GM21737 (cell line): ENCODE measurements at regions not wholly inside any gene's neighbourhood (a gene's known extent, or its start where the extent isn't known, plus 50 kb on each side); places are given as distances from the start of the nearest gene placed in this dataset.

Experiments used
- ATAC-seq: cut with Tn5 transposase; IDR thresholded peaks from one replicate; pipeline ENCODE4 v1.9.1; 2021; ENCODE audit warnings: mild to moderate bottlenecking, moderate library complexity; ENCODE audit not compliant: unreplicated experiment

- ATAC-seq = no peak
These were observed 1937.9 kb upstream of the WWC1 start for GRCh38 chr5:166353580-166353979.

DNA sequence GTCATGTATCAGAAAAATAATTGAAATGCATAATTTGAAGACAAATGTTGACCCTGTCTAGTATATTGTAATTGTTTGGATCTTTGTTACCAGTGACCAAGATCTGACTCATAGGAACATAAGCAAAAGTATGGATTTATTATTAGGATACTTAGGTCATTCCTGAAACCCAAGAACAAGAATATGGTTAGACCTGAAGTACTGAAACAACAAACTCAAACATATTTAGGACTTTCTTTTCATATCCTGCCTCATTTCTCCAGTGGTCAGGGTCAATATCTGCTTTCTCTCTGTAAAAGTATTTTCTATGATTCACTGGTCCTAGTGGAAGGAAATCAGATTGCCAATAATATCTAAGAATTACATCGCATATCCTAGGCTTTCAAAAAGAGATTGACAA lies 1937.1 kb upstream of the WWC1 start:
- no peak for ATAC-seq

DNA sequence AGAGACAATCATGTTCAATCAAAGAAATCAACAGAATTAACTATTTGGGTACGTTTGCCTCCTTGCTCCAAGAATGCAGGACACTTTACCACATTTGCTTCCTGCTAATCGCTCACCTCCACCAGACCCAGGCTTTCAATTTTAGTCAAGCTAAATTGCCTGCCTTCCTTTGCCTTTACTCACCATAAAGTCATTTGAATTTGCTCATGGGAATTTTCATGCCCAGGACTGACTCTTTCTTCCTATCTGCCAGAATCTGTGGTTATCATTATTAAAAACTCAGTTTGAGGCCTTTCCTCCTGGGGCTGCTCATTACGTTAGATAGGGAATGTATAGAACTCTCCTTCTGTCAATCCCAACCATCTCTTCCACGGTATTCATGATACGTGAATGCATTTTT lies 1935.3 kb upstream of the WWC1 start:
- no peak for ATAC-seq

- no peak for ATAC-seq
These were observed 1933.2 kb upstream of the WWC1 start for GRCh38 chr5:166358127-166358830.

DNA sequence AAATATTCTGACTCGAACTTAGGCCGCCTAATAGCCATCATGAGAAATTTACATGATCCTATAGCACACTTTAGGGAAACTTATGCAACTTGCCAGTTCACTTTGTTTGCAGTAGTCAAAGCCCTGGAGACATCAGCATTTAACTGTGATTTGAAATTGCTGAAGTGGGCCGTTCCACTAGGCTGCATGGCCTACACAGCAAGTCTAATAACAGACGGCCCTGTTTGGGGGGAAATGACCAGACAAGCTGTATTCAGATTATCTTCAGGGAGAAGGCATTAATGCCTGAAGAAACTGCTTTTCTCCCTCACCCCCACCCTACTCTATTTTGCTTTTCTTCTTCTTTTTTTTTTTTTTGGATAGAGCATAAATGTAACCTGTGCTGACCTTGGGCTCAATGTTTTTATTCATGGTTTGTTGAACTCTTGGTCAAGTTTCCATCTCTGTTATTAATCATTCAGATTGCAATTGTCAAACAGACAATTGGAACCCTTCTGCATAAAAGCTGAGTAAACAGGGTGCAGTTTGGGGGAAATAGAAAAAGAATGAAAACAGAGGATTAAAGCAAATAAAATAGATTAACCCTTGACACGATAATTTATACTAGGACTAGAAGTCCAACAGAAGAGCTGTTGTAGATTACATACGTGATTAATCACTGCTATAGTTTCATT lies 1928.2 kb upstream of the WWC1 start:
- ATAC-seq = no peak

- no peak for ATAC-seq
These were observed 1926.3 kb upstream of the WWC1 start for GRCh38 chr5:166365164-166365563.

- no peak for ATAC-seq
These were observed 1924.1 kb upstream of the WWC1 start for GRCh38 chr5:166367391-166367790.

GRCh38 chr5:166369346-166369745 lies 1922.1 kb upstream of the WWC1 start:
- ATAC-seq = no peak

- ATAC-seq = no peak
These were observed 1921.6 kb upstream of the WWC1 start for GRCh38 chr5:166369807-166370206.

DNA sequence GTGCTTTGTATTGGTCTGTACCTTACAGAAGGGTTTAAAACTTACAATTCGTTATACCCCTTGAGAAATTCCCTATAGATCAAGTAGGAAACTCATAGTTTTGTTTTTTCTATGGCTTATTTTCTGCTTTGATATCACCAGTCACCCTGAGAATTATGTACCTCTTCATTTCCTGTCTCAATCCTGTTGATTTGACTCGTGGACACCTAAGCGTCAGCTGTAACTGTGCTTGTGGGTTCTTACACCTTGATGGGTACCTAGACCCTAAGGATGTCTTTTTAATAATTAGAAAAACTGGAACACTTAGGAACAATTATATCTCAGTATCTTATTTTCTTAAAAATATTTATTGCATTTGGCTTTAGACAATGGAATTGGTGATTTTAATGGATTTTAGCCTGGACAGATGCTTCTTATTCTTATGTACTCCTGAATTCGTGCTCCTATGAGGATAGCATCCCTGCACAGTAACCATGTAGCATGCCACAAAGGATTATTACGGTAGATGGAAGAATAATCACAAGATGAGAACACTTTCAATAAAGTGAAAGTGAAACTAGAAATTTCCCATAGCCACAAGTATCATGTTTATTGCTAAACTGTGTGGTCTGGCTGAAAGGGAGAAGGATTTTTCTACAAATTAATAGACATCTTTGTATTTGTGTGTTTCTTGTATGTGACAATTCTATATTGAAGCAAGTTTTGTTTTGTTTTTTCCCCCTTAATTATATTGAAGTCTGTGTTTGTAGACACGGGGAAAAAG lies 1920.3 kb upstream of the WWC1 start:
- no peak for ATAC-seq

DNA sequence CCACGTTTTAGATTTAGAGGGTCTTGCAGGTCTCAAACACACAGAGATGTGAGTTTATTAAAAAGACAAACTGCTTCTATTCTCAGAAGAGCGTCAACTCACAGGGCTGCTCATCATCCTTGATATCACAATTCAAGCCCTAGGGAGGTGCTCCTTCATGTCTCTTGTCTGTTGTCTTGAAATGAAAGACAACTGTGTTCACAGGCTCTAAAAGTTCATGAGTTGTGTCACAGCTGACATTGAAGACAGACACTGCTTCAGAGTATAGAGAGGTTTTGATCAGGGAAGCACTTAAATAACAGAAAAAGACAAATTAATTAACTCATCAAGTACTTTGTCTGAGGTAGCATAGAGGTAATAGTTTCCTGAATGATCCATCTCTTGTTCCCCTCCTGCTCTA lies 1917.6 kb upstream of the WWC1 start:
- no peak for ATAC-seq

- no peak for ATAC-seq
These were observed 1913.7 kb upstream of the WWC1 start for GRCh38 chr5:166377756-166378155.

DNA sequence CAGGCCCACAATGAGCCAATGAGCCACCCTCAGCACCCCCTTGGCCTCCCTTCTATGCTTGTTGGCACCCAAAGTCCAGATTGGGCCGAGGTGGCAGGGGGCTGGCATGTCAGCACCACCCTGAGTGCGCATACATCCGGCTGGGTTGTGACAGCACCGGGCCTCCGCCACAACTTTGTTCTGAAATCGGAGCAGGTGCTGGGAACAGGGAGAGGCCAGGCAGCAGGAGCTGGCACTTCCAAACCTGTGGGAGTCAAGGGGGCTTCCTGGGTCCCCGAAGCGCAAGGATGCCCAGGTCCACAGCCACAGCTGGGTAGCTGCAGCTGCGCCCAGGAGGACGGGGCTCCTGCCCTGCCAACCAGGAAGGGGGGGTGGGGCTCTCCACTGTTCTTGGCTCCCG lies 1911.9 kb upstream of the WWC1 start:
- ATAC-seq = no peak

DNA sequence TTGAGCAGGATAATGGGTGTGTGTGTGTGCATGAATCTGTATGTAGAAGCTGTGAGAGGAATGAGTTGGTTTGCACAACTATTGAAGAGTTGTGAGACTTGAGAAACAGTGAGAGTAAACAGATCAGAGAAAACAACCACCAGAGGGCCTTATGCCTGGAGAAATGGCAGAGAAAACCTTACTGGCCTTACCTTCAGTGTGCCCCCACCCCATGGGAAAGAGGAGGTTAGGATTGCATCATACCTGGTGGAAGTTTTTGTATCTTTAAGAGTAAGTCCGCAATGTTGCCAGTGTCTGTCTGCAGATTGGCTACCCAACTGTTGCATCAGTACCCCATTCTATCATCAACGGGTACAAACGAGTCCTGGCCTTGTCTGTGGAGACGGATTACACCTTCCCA lies 1909.4 kb upstream of the WWC1 start:
- ATAC-seq = no peak

DNA sequence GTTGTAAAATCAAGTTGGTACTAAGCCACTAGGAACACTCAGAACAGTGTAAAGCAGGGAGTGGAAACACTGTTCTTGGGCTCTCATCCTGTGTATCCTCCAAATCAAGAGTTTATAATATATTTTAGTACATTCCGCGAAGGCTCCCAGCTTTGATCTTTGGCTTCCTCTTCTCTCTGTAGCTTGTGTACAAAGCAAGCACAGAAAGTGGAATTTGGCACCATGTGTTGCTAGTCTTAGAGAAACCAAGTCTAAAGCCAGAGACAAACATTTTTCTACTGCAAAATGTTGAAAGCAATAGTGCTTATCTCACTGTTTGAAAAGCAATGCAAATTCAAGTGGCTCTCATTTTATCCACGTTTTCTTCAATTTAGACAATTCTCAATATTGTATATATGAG lies 1893.3 kb upstream of the WWC1 start:
- ATAC-seq = no peak

DNA sequence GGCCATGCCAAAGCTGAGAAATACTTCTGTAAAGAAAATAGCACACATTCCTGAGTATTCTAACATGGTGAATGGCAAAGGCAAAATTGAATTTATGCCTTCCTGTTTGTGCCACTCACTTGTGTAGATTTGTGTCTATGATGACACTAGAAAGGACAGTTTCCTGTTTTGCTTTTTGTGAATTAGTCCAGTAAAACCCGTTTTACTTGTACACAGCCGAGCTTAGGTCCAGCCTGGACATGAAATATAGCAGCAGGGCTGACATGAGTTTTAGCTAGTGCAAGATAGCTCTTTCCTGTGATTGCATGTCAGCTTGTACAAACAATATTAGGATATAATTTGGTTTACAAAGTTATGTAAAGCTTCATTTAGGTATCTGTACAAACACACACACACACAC lies 1891.7 kb upstream of the WWC1 start:
- no peak for ATAC-seq

GRCh38 chr5:166401391-166401790 lies 1890.1 kb upstream of the WWC1 start:
- no peak for ATAC-seq

GRCh38 chr5:166412191-166412590 lies 1879.3 kb upstream of the WWC1 start:
- no peak for ATAC-seq

GRCh38 chr5:166427211-166427610 lies 1864.2 kb upstream of the WWC1 start:
- no peak for ATAC-seq

- no peak for ATAC-seq
These were observed 1863.1 kb upstream of the WWC1 start for GRCh38 chr5:166428264-166428803.

GRCh38 chr5:166430491-166431319 lies 1860.7 kb upstream of the WWC1 start:
- no peak for ATAC-seq
